ENCODE measurements at regions not wholly inside any gene's neighbourhood (a gene's known extent, or its start where the extent isn't known, plus 50 kb on each side); places are given as distances from the start of the nearest gene placed in this dataset.

- H3K4me3 ChIP-seq (replicated peaks; ENCODE audit: low read depth, low read length), result no peak overlapping the region
- TF ChIP-seq CTCF (IDR thresholded peaks at IDR 0.05; ENCODE audit: low read depth, low read length, missing control alignments), result no peak
- no peak for DNase-seq (ENCODE audit: extremely low read depth, low read depth)
Measured at GRCh38 chr12:90823859-90824258, 131.1 kb downstream of the CCER1 start.

GRCh38 chr12:90819709-90820108, 135.3 kb downstream of the CCER1 start:
- H3K4me3 ChIP-seq (replicated peaks; ENCODE audit: low read depth, low read length), result no peak overlapping the region
- no peak for TF ChIP-seq CTCF (IDR thresholded peaks at IDR 0.05; ENCODE audit: low read depth, low read length, missing control alignments)
- DNase-seq (ENCODE audit: extremely low read depth, low read depth), result no peak

GRCh38 chr12:90816353-90817089, 138.5 kb downstream of the CCER1 start:
- no peak overlapping the region for H3K4me3 ChIP-seq (replicated peaks; ENCODE audit: low read depth, low read length)
- DNase-seq (ENCODE audit: extremely low read depth, low read depth), result no peak
- no peak for TF ChIP-seq CTCF (IDR thresholded peaks at IDR 0.05; ENCODE audit: low read depth, low read length, missing control alignments)

GRCh38 chr12:90809940-90810339, 145.0 kb downstream of the CCER1 start:
- TF ChIP-seq CTCF (IDR thresholded peaks at IDR 0.05; ENCODE audit: low read depth, low read length, missing control alignments), result no peak
- no peak overlapping the region for H3K4me3 ChIP-seq (replicated peaks; ENCODE audit: low read depth, low read length)
- no peak for DNase-seq (ENCODE audit: extremely low read depth, low read depth)

GRCh38 chr12:90808568-90808967, 146.4 kb downstream of the CCER1 start:
- no peak for DNase-seq (ENCODE audit: extremely low read depth, low read depth)
- no peak overlapping the region for H3K4me3 ChIP-seq (replicated peaks; ENCODE audit: low read depth, low read length)
- no peak for TF ChIP-seq CTCF (IDR thresholded peaks at IDR 0.05; ENCODE audit: low read depth, low read length, missing control alignments)

- TF ChIP-seq CTCF (IDR thresholded peaks at IDR 0.05; ENCODE audit: low read depth, low read length, missing control alignments), result no peak
- H3K4me3 ChIP-seq (replicated peaks; ENCODE audit: low read depth, low read length), result no peak overlapping the region
- no peak for DNase-seq (ENCODE audit: extremely low read depth, low read depth)
Measured at GRCh38 chr12:90802727-90803126, 152.2 kb downstream of the CCER1 start.

- no peak for TF ChIP-seq CTCF (IDR thresholded peaks at IDR 0.05; ENCODE audit: low read depth, low read length, missing control alignments)
- H3K4me3 ChIP-seq (replicated peaks; ENCODE audit: low read depth, low read length), result no peak overlapping the region
- DNase-seq (ENCODE audit: extremely low read depth, low read depth), result no peak
Measured at GRCh38 chr12:90801776-90802175, 153.2 kb downstream of the CCER1 start.
